Activated naive CD8-positive, alpha-beta T cell treated with anti-CD3 and anti-CD28 coated beads, Interleukin-2, amount 10 ng/mL, durations not matched to agents 7 days and 5 days (primary cell): ENCODE measurements at regions not wholly inside any gene's neighbourhood (a gene's known extent, or its start where the extent isn't known, plus 50 kb on each side); places are given as distances from the start of the nearest gene placed in this dataset.

Source experiments
- ATAC-seq: fragments of 150-1000 bp; cut with Tn5 transposase; one replicate; pipeline ENCODE4 v1.10.0; 2021; ENCODE audit warnings: low read depth, moderate library complexity
- POLR2A ChIA-PET: fragments of 350-600 bp; sonication (Branson Sonifier 250); formaldehyde crosslinking; loops from one replicate; lab custom pipeline; 2021; ENCODE audit warnings: antibody characterized with exemption; lab: Charles Lee
- DNase-seq: peaks from one replicate; pipeline ENCODE4 v3.0.0; 2021
- H3K27ac Mint-ChIP-seq: one replicate; pipeline ENCODE4 v1.8.0; 2022; ENCODE audit warnings: mild to moderate bottlenecking, mixed read lengths
- H3K27me3 Mint-ChIP-seq: one replicate; pipeline ENCODE4 v1.8.0; 2022; ENCODE audit warnings: mild to moderate bottlenecking, moderate library complexity, mixed read lengths
- H3K36me3 Mint-ChIP-seq: one replicate; pipeline ENCODE4 v1.8.0; 2021; ENCODE audit warnings: mild to moderate bottlenecking, mixed read lengths
- H3K4me1 Mint-ChIP-seq: one replicate; pipeline ENCODE4 v1.8.0; 2021; ENCODE audit warnings: mixed read lengths
- H3K4me3 Mint-ChIP-seq: one replicate; pipeline ENCODE4 v1.8.0; 2022; ENCODE audit warnings: mild to moderate bottlenecking, moderate library complexity, mixed read lengths
- H3K9me3 Mint-ChIP-seq: one replicate; pipeline ENCODE4 v1.8.0; 2021; ENCODE audit warnings: mixed read lengths

GRCh38 chr2:155866477-155866876 is 466.0 kb downstream of the NR4A2 start:
- Mint-ChIP-seq H3K36me3 (no peaks in the 10 kb centered on the region), H3K27me3 (no peaks in the 10 kb centered on the region), H3K27ac (no peak overlapping the region), H3K4me3 (no peak overlapping the region), H3K4me1 (no peaks in the 10 kb centered on the region), H3K9me3 (no peaks in the 10 kb centered on the region)
- POLR2A ChIA-PET = no interaction called here
- ATAC-seq (no peak), DNase-seq (no peak)

DNA sequence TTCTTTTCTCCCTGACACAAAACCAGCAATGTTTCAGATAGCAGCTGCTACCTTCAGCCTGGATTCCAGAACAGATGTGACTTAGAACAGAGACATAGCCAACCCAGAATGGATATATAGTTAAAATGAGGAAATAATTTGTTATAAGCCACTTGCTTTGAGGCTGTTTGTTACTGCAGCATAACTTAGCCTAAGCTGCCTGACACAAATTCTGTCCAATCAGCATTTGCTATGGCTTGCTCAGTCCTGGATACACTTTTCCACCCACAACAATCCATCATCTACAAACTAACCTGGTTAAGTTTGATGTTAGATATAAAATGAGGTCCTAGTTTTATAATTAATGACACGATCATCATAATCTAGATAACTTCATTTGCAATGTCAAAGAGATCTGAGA is 480.4 kb downstream of the NR4A2 start:
- no peak overlapping the region for H3K4me3 Mint-ChIP-seq
- H3K9me3 Mint-ChIP-seq = peaks cover 1% of the 10 kb centered on the region
- DNase-seq = no peak
- no peaks in the 10 kb centered on the region for H3K36me3 Mint-ChIP-seq
- ATAC-seq = no peak
- peaks cover 1% of the 10 kb centered on the region for H3K27me3 Mint-ChIP-seq
- no peaks in the 10 kb centered on the region for H3K4me1 Mint-ChIP-seq
- H3K27ac Mint-ChIP-seq = no peak overlapping the region
- POLR2A ChIA-PET = interaction anchor here (0.5 kb wide), 1 partner anchor 9 kb away, joined by 3 read pairs; no protein-coding TSS in a partner anchor

DNA sequence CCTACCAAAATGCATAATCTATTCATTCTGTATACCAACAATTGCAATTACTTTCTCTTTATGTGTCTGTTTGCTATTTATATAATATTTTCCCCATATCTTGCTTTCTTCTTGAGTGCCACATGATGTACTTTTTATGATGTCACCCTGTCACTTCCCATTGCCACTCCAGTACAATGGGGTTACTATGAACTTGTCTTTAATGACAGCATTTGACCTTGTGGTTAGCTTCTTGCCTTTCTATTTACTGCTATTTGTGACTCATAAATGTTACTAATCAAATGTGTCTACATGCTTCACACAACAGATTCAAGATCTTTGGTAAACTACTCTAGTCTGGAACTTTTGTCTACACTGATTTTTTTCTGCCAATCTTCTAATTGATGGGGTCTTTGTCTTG is 486.3 kb downstream of the NR4A2 start:
- Mint-ChIP-seq H3K9me3 (no peaks in the 10 kb centered on the region), H3K27ac (no peak overlapping the region), H3K36me3 (no peaks in the 10 kb centered on the region), H3K4me3 (no peak overlapping the region), H3K27me3 (no peaks in the 10 kb centered on the region), H3K4me1 (no peaks in the 10 kb centered on the region)
- POLR2A ChIA-PET = no interaction called here
- ATAC-seq = no peak
- DNase-seq = no peak

GRCh38 chr2:155844461-155844860 is 488.1 kb downstream of the NR4A2 start:
- no peak overlapping the region for H3K4me3 Mint-ChIP-seq
- ATAC-seq (no peak), DNase-seq (no peak)
- H3K36me3 Mint-ChIP-seq = no peaks in the 10 kb centered on the region
- POLR2A ChIA-PET = no interaction called here
- no peaks in the 10 kb centered on the region for H3K9me3 Mint-ChIP-seq
- no peaks in the 10 kb centered on the region for H3K27me3 Mint-ChIP-seq
- H3K4me1 Mint-ChIP-seq = no peaks in the 10 kb centered on the region
- H3K27ac Mint-ChIP-seq = no peak overlapping the region

DNA sequence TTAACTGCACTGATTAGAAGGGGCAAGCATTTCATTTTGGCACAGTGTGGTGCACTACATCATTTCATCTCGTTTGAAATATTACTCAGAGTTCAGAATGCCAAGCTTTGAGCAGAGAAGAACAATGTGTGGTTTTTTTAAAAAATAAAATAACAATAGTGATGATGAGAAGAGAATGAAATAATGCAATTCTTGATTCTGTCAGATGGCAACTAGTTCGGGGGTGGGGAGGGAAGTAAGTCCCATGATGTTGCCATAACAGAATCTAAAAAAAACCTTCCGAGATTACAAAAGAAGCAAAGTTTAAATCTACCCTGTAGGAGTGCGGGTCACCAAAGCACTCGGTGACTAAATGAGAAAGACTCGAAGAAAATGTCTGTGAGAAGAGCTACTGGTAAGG is 490.4 kb downstream of the NR4A2 start:
- no peaks in the 10 kb centered on the region for H3K27me3 Mint-ChIP-seq
- DNase-seq = no peak
- no peak overlapping the region for H3K4me3 Mint-ChIP-seq
- H3K36me3 Mint-ChIP-seq = no peaks in the 10 kb centered on the region
- no peaks in the 10 kb centered on the region for H3K9me3 Mint-ChIP-seq
- POLR2A ChIA-PET = no interaction called here
- H3K27ac Mint-ChIP-seq = no peak overlapping the region
- ATAC-seq = no peak
- no peaks in the 10 kb centered on the region for H3K4me1 Mint-ChIP-seq

DNA sequence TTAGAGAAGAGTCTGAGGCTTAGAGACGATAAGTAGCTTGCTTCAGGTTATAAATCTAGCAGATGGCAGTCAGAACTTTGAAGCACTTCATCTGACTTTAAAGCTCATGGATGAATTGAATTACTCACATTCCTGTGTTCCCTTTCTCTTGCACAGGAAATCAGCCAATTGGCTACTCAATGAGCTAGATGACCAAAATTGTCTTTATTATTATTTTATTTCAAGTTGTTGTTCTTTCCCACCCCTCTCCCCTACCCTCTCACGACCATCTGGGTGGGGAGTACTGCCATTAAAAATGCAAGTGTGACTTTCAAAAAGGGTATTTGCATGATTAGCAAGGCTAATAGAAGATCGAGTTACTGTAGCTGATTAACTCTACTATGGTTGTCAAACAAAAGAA is 491.1 kb downstream of the NR4A2 start:
- Mint-ChIP-seq H3K36me3 (no peaks in the 10 kb centered on the region), H3K27ac (no peak overlapping the region), H3K9me3 (no peaks in the 10 kb centered on the region), H3K4me1 (no peaks in the 10 kb centered on the region), H3K4me3 (no peak overlapping the region), H3K27me3 (no peaks in the 10 kb centered on the region)
- DNase-seq = no peak
- POLR2A ChIA-PET = no interaction called here
- no peak for ATAC-seq

- Mint-ChIP-seq H3K9me3 (no peaks in the 10 kb centered on the region), H3K27me3 (no peaks in the 10 kb centered on the region), H3K4me3 (no peak overlapping the region), H3K27ac (no peak overlapping the region), H3K4me1 (no peaks in the 10 kb centered on the region), H3K36me3 (no peaks in the 10 kb centered on the region)
- POLR2A ChIA-PET = no interaction called here
- no peak for ATAC-seq
- DNase-seq = no peak
These were observed 491.9 kb downstream of the NR4A2 start for GRCh38 chr2:155840661-155841060.

GRCh38 chr2:155839991-155840390 is 492.5 kb downstream of the NR4A2 start:
- POLR2A ChIA-PET = no interaction called here
- H3K27ac Mint-ChIP-seq = no peak overlapping the region

DNA sequence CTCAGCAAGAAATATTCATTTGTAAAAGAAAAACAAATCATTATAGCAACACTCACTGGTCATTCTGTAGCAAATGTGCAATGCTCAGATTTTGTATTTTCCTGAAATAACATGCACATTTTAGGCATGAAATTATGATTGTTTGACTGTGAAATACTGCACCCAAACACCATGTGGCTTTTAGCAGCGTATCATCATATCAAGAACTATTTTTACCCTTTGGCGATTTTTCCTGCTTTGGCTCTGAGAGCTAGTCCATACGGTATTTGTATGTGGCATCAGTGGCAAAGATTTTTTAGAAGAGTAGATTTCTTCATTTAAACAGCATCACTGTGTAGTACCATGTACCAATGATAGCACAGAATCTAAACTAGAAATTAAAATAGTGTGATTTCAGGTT is 493.1 kb downstream of the NR4A2 start:
- ATAC-seq (no peak), DNase-seq (no peak)
- Mint-ChIP-seq H3K27ac (no peak overlapping the region), H3K4me3 (no peak overlapping the region), H3K36me3 (no peaks in the 10 kb centered on the region), H3K4me1 (no peaks in the 10 kb centered on the region), H3K27me3 (no peaks in the 10 kb centered on the region), H3K9me3 (no peaks in the 10 kb centered on the region)
- POLR2A ChIA-PET = no interaction called here

More at GRCh38 chr2:155839991-155840390, 492.5 kb downstream of the NR4A2 start:
- Mint-ChIP-seq H3K4me3 (no peak overlapping the region), H3K9me3 (no peaks in the 10 kb centered on the region), H3K4me1 (no peaks in the 10 kb centered on the region), H3K36me3 (no peaks in the 10 kb centered on the region), H3K27me3 (no peaks in the 10 kb centered on the region)
- DNase-seq (no peak), ATAC-seq (no peak)

DNA sequence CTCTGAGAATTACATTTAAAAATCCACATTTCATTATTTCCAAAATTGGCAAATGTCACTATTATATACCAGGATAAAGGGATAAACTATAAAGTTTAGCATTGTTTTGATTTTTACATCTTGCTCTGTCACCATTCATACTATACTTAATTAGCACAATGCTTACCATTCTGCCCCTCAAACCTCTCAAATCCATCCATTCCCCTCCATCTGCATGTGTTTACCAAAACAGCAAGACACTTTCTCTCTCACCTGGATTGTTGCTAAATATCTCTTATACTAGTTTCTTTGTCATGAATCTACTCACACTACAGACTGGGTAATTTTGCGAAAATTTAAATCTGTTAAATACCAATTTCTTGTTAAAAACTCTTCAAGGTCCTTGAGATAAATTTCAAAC is 496.1 kb downstream of the NR4A2 start:
- Mint-ChIP-seq H3K27me3 (no peaks in the 10 kb centered on the region), H3K36me3 (no peaks in the 10 kb centered on the region), H3K9me3 (no peaks in the 10 kb centered on the region), H3K4me3 (no peak overlapping the region), H3K4me1 (no peaks in the 10 kb centered on the region), H3K27ac (no peak overlapping the region)
- POLR2A ChIA-PET = no interaction called here
- DNase-seq (no peak), ATAC-seq (no peak)

- POLR2A ChIA-PET = no interaction called here
- no peak overlapping the region for H3K4me3 Mint-ChIP-seq
- H3K9me3 Mint-ChIP-seq = no peaks in the 10 kb centered on the region
- no peaks in the 10 kb centered on the region for H3K4me1 Mint-ChIP-seq
- no peaks in the 10 kb centered on the region for H3K27me3 Mint-ChIP-seq
- H3K27ac Mint-ChIP-seq = no peak overlapping the region
- H3K36me3 Mint-ChIP-seq = no peaks in the 10 kb centered on the region
- ATAC-seq (no peak), DNase-seq (no peak)
These were observed 501.5 kb downstream of the NR4A2 start for GRCh38 chr2:155830817-155831579.

DNA sequence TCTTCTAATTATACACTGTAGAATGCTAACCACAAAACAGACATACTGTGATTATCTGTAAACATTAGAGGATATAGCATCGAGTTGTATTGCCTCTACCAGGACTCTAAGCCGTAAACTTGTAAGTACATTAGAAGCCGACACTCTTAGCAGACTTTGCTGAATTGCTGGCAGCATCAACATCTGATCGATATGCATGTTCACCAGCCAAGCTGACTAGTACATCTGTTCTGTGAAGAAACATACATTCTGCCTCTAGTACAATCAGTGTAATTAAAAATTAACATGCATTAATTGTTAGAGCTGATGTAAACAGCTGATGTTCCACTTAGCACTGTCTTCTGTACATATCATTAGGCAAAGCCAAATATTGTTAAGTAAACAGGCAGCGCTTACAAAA is 502.2 kb downstream of the NR4A2 start:
- Mint-ChIP-seq H3K9me3 (no peaks in the 10 kb centered on the region), H3K4me1 (no peaks in the 10 kb centered on the region), H3K4me3 (no peak overlapping the region), H3K27ac (no peak overlapping the region), H3K36me3 (no peaks in the 10 kb centered on the region), H3K27me3 (no peaks in the 10 kb centered on the region)
- POLR2A ChIA-PET = no interaction called here
- no peak for DNase-seq
- no peak for ATAC-seq

- ATAC-seq (no peak), DNase-seq (no peak)
- H3K4me1 Mint-ChIP-seq = no peaks in the 10 kb centered on the region
- no peak overlapping the region for H3K27ac Mint-ChIP-seq
- H3K27me3 Mint-ChIP-seq = no peaks in the 10 kb centered on the region
- no peak overlapping the region for H3K4me3 Mint-ChIP-seq
- H3K9me3 Mint-ChIP-seq = no peaks in the 10 kb centered on the region
- POLR2A ChIA-PET = no interaction called here
- H3K36me3 Mint-ChIP-seq = no peaks in the 10 kb centered on the region
These were observed 506.6 kb downstream of the NR4A2 start for GRCh38 chr2:155825876-155826275.

GRCh38 chr2:155815851-155816250 is 516.7 kb downstream of the NR4A2 start:
- ATAC-seq (no peak), DNase-seq (no peak)
- H3K36me3 Mint-ChIP-seq = no peaks in the 10 kb centered on the region
- POLR2A ChIA-PET = no interaction called here
- H3K4me1 Mint-ChIP-seq = no peaks in the 10 kb centered on the region
- no peak overlapping the region for H3K4me3 Mint-ChIP-seq
- H3K9me3 Mint-ChIP-seq = peaks cover 4% of the 10 kb centered on the region
- H3K27ac Mint-ChIP-seq = no peak overlapping the region
- no peaks in the 10 kb centered on the region for H3K27me3 Mint-ChIP-seq
